Mesenchymal stem cell (in vitro differentiated cells and primary cell): ENCODE measurements at regions not wholly inside any gene's neighbourhood (a gene's known extent, or its start where the extent isn't known, plus 50 kb on each side); places are given as distances from the start of the nearest gene placed in this dataset.

Source experiments
- DNase-seq: peaks from one replicate; pipeline ENCODE4 v3.0.0-alpha.2; 2013
- H2AFZ ChIP-seq: one replicate; pipeline ENCODE4 v1.6.1; 2013; ENCODE audit warnings: low read depth, mild to moderate bottlenecking, control low read depth, inconsistent platforms, low read length, moderate library complexity
- H2AK5ac ChIP-seq: 2 replicates; pipeline ENCODE4 v1.6.1; 2013; ENCODE audit warnings: low read length, moderate library complexity, mild to moderate bottlenecking, inconsistent platforms; ENCODE audit not compliant: severe bottlenecking
- H2BK120ac ChIP-seq: one replicate; pipeline ENCODE4 v1.6.1; 2013; ENCODE audit warnings: low read depth, mild to moderate bottlenecking, inconsistent platforms, low read length, moderate library complexity
- H2BK12ac ChIP-seq, 2 experiments: one replicate each; pipeline ENCODE4 v1.6.1; 2013; ENCODE audit warnings: inconsistent platforms in 2 of 2, low read length in 2 of 2, mild to moderate bottlenecking in 2 of 2, moderate library complexity in 2 of 2, control low read depth in 1 of 2
- H2BK15ac ChIP-seq: one replicate; pipeline ENCODE4 v1.6.1; 2013; ENCODE audit warnings: mild to moderate bottlenecking, low read depth, inconsistent platforms; ENCODE audit not compliant: poor library complexity, severe bottlenecking
- H2BK5ac ChIP-seq: 2 replicates; pipeline ENCODE4 v1.6.1; 2013; ENCODE audit warnings: low read depth, mild to moderate bottlenecking, low read length, control low read depth, inconsistent platforms; ENCODE audit not compliant: poor library complexity, severe bottlenecking
- H3K14ac ChIP-seq, 2 experiments: one replicate each; pipeline ENCODE4 v1.6.1; 2013; ENCODE audit warnings: inconsistent platforms in 2 of 2, low read length in 2 of 2, control low read depth in 1 of 2, mild to moderate bottlenecking in 1 of 2, moderate library complexity in 1 of 2
- H3K18ac ChIP-seq, 2 experiments: one replicate each; pipeline ENCODE4 v1.6.1; 2013; ENCODE audit warnings: inconsistent platforms in 2 of 2, low read length in 2 of 2, control low read depth in 1 of 2, low read depth in 1 of 2, mild to moderate bottlenecking in 1 of 2
- H3K23ac ChIP-seq, 2 experiments: one replicate each; pipeline ENCODE4 v1.6.1; 2013; ENCODE audit warnings: inconsistent platforms in 2 of 2, low read length in 2 of 2, mild to moderate bottlenecking in 2 of 2, moderate library complexity in 2 of 2, control low read depth in 1 of 2
- H3K27ac ChIP-seq: 2 replicates; pipeline ENCODE4 v1.5.1; 2013; ENCODE audit warnings: mild to moderate bottlenecking, moderate library complexity, low read length, control low read depth, inconsistent platforms; ENCODE audit not compliant: poor library complexity, severe bottlenecking
- H3K27me3 ChIP-seq, 2 experiments: 2 replicates each; pipeline versions ENCODE4 v1.6.1 to v1.7.0; 2013; ENCODE audit warnings: low read length in 2 of 2, mild to moderate bottlenecking in 2 of 2, moderate library complexity in 2 of 2, control low read depth in 1 of 2, inconsistent platforms in 1 of 2; ENCODE audit not compliant: control insufficient read depth in 1 of 2, insufficient read depth in 1 of 2
- H3K36me3 ChIP-seq, 2 experiments: 2 replicates each; pipeline versions ENCODE4 v1.6.1 to v1.7.0; 2013; ENCODE audit warnings: low read length in 2 of 2, control low read depth in 1 of 2, inconsistent platforms in 1 of 2, low read depth in 1 of 2, mild to moderate bottlenecking in 1 of 2; ENCODE audit not compliant: insufficient read depth in 2 of 2, control insufficient read depth in 1 of 2
- H3K4ac ChIP-seq, 2 experiments: one replicate each; pipeline ENCODE4 v1.6.1; 2013; ENCODE audit warnings: inconsistent platforms in 2 of 2, low read length in 2 of 2, mild to moderate bottlenecking in 2 of 2, moderate library complexity in 2 of 2, control low read depth in 1 of 2, low read depth in 1 of 2
- H3K4me1 ChIP-seq: 2 replicates; pipeline ENCODE4 v1.6.1; 2013; ENCODE audit warnings: low read depth, low read length, control low read depth; ENCODE audit not compliant: control insufficient read depth, insufficient read depth
- H3K4me2 ChIP-seq: 2 replicates; pipeline ENCODE4 v1.6.1; 2013; ENCODE audit warnings: low read length, mild to moderate bottlenecking, inconsistent platforms; ENCODE audit not compliant: poor library complexity, severe bottlenecking
- H3K4me3 ChIP-seq, 2 experiments: 2 replicates each; pipeline versions ENCODE4 v1.5.1 to v1.7.0; 2013; ENCODE audit warnings: low read length in 2 of 2, mild to moderate bottlenecking in 2 of 2, control low read depth in 1 of 2, low read depth in 1 of 2; ENCODE audit not compliant: insufficient read depth in 1 of 2
- H3K79me1 ChIP-seq: replicated peaks from 2 replicates; pipeline ENCODE4 v1.6.1; 2013; ENCODE audit warnings: mild to moderate bottlenecking, control low read depth, low read length, inconsistent platforms; ENCODE audit not compliant: poor library complexity, severe bottlenecking
- H3K9ac ChIP-seq: 2 replicates; pipeline ENCODE4 v1.7.0; 2013; ENCODE audit warnings: mild to moderate bottlenecking, low read length, moderate library complexity
- H3K9me3 ChIP-seq: 2 replicates; pipeline ENCODE4 v1.7.0; 2013; ENCODE audit warnings: mild to moderate bottlenecking, low read length; ENCODE audit not compliant: control insufficient read depth
- H4K8ac ChIP-seq: one replicate; pipeline ENCODE4 v1.6.1; 2013; ENCODE audit warnings: inconsistent platforms, mild to moderate bottlenecking, low read length, moderate library complexity
- H4K91ac ChIP-seq: one replicate; pipeline ENCODE4 v1.6.1; 2013; ENCODE audit warnings: mild to moderate bottlenecking, low read length, inconsistent platforms
- WGBS: methylation state at CpG from one replicate; pipeline ENCODE4 v1.1.7; 2013; ENCODE audit warnings: mixed read lengths; 5-methylcytosine and 5-hydroxymethylcytosine counted together

DNA sequence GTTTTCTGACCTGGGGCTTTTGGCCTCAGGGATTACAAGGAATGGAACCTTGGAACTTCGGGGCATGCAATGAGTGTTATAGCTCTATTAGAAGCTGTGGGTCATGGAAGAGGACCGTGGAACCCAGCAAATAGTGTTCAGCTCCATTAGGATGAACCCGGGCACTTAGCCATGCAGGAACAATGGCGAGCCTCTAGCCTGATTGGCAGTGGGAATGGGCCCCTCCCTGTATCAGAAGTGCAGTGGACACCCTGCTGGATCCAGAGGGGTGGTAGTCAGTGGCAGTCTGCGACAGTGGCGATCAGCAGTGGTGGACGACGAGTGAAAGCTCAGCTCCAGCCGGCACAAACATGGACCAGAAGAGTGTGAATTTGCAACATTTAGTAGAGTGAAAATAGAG is 315.4 kb upstream of the TECRL start:
- no peak overlapping the region for H3K14ac ChIP-seq
- no peak overlapping the region for H3K27ac ChIP-seq
- no peaks in the 10 kb centered on the region for H3K79me1 ChIP-seq
- H4K91ac ChIP-seq: no peak overlapping the region
- no peaks in the 10 kb centered on the region for H3K36me3 ChIP-seq
- H3K4ac ChIP-seq: no peak overlapping the region
- no peaks in the 10 kb centered on the region for H3K4me1 ChIP-seq
- no peak overlapping the region for H2BK15ac ChIP-seq
- H4K8ac ChIP-seq: no peak overlapping the region
- no peaks in the 10 kb centered on the region for H3K27me3 ChIP-seq
- H3K9me3 ChIP-seq: no peaks in the 10 kb centered on the region
- no peak overlapping the region for H3K23ac ChIP-seq
- no peak overlapping the region for H3K9ac ChIP-seq
- no peak overlapping the region for H3K4me2 ChIP-seq
- 82% methylated on average over 9 of the region's 9 CpGs for WGBS
- H3K18ac ChIP-seq: no peak overlapping the region
- no peak for DNase-seq
- peak overlapping the region in 1 of 2 experiments; percentile 22 for H3K4me3 ChIP-seq
- H2AK5ac ChIP-seq: no peak overlapping the region
- no peak overlapping the region for H2AFZ ChIP-seq
- H2BK5ac ChIP-seq: no peak overlapping the region
- H2BK12ac ChIP-seq: no peak overlapping the region
- H2BK120ac ChIP-seq: no peak overlapping the region

DNA sequence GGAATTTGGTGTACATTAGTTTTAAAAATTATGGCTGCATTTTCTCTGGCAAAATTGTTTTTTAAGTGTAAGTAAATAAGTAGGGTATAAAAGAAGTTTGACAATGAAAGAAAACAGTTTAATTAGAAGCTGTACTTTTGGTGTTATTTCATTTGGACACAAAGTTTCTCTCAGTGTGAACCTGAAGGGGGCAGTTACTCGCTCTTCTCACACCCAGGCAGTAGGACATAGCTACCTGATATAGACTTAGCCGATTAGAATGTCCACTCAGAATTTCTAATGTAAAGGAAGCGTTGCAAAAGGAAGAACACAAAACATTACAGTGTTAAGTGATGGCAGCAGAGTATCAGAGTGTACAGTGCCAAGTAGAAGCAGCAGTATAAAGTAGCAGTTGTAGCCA is 311.9 kb upstream of the TECRL start:
- H2BK5ac ChIP-seq: no peak overlapping the region
- H3K9me3 ChIP-seq: no peaks in the 10 kb centered on the region
- no peak overlapping the region for H4K8ac ChIP-seq
- H3K4me3 ChIP-seq: no peak overlapping the region
- H2BK120ac ChIP-seq: no peak overlapping the region
- H2BK15ac ChIP-seq: no peak overlapping the region
- no peak overlapping the region for H3K27ac ChIP-seq
- no peaks in the 10 kb centered on the region for H3K4me1 ChIP-seq
- no peak overlapping the region for H3K18ac ChIP-seq
- no peak for DNase-seq
- no peak overlapping the region for H3K14ac ChIP-seq
- no peaks in the 10 kb centered on the region for H3K27me3 ChIP-seq
- 82% methylated on average over 3 of the region's 3 CpGs for WGBS
- H2AK5ac ChIP-seq: no peak overlapping the region
- no peak overlapping the region for H3K9ac ChIP-seq
- H3K79me1 ChIP-seq: no peaks in the 10 kb centered on the region
- H3K36me3 ChIP-seq: no peaks in the 10 kb centered on the region
- H3K4ac ChIP-seq: no peak overlapping the region
- no peak overlapping the region for H2AFZ ChIP-seq
- no peak overlapping the region for H2BK12ac ChIP-seq
- no peak overlapping the region for H4K91ac ChIP-seq
- no peak overlapping the region for H3K4me2 ChIP-seq
- H3K23ac ChIP-seq: no peak overlapping the region

DNA sequence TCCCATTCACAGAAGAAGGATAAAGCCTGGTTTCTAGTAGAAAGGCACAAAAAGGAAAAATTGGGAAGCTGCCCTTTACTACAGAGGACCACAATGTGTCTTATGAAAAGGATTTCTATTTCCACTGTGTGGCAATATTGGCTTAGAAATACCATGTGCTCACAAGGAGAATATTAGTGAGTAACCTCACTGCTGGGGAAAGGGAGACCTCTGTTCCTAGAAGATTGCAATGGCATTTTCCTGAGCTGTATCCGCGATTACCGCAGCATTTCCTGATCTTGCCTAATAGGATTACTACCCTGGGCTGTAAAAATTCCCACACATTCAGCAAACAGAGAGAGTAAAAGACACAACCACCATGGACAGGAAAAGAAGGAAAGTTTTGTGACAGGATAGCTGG is 308.8 kb upstream of the TECRL start:
- Histone ChIP-seq H3K4me1 (no peaks in the 10 kb centered on the region), H3K9ac (no peak overlapping the region), H3K18ac (no peak overlapping the region), H2BK12ac (no peak overlapping the region), H4K91ac (no peak overlapping the region), H3K23ac (no peak overlapping the region), H3K4me2 (no peak overlapping the region), H3K9me3 (no peaks in the 10 kb centered on the region), H3K4ac (no peak overlapping the region), H3K27me3 (no peaks in the 10 kb centered on the region), H4K8ac (no peak overlapping the region), H2AK5ac (no peak overlapping the region), H2BK5ac (no peak overlapping the region), H2BK15ac (no peak overlapping the region), H3K27ac (no peak overlapping the region), H2AFZ (no peak overlapping the region), H3K79me1 (no peaks in the 10 kb centered on the region), H3K36me3 (no peaks in the 10 kb centered on the region), H3K4me3 (no peak overlapping the region), H2BK120ac (no peak overlapping the region), H3K14ac (no peak overlapping the region)
- WGBS: 100% methylated on average over 3 of the region's 3 CpGs
- peak; percentile 58 for DNase-seq

DNA sequence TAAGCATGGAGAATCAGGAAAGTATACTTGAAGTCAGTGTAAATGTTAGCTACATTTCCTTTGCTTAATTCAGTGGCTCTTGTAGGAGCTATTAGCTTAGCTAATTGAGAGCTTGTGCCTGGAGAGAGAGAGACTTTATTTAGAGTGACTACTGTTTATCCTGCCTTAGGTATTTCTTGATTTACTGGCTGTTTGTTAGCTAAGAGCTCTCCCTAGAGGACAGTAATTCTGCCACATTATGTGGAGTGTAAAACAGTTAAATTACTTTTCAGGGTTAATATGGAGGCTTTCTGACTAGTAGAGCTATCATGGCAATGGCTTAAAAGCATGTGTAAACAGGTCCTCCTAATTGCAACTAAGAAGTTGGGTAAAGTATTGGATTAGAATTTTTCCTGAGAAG is 306.5 kb upstream of the TECRL start:
- H2BK12ac ChIP-seq: no peak overlapping the region
- no peaks in the 10 kb centered on the region for H3K27me3 ChIP-seq
- H3K18ac ChIP-seq: no peak overlapping the region
- H4K8ac ChIP-seq: no peak overlapping the region
- H3K14ac ChIP-seq: no peak overlapping the region
- H3K4me1 ChIP-seq: no peaks in the 10 kb centered on the region
- H3K4ac ChIP-seq: no peak overlapping the region
- H3K36me3 ChIP-seq: no peaks in the 10 kb centered on the region
- H3K27ac ChIP-seq: no peak overlapping the region
- H3K79me1 ChIP-seq: no peaks in the 10 kb centered on the region
- H2BK15ac ChIP-seq: no peak overlapping the region
- DNase-seq: no peak
- H2BK120ac ChIP-seq: no peak overlapping the region
- H3K4me2 ChIP-seq: no peak overlapping the region
- H3K23ac ChIP-seq: no peak overlapping the region
- no peak overlapping the region for H2AK5ac ChIP-seq
- no peak overlapping the region for H4K91ac ChIP-seq
- H3K4me3 ChIP-seq: no peak overlapping the region
- H3K9ac ChIP-seq: no peak overlapping the region
- no peaks in the 10 kb centered on the region for H3K9me3 ChIP-seq
- H2AFZ ChIP-seq: no peak overlapping the region
- no peak overlapping the region for H2BK5ac ChIP-seq
